ENCODE measurements at regions not wholly inside any gene's neighbourhood (a gene's known extent, or its start where the extent isn't known, plus 50 kb on each side); places are given as distances from the start of the nearest gene placed in this dataset.

DNA sequence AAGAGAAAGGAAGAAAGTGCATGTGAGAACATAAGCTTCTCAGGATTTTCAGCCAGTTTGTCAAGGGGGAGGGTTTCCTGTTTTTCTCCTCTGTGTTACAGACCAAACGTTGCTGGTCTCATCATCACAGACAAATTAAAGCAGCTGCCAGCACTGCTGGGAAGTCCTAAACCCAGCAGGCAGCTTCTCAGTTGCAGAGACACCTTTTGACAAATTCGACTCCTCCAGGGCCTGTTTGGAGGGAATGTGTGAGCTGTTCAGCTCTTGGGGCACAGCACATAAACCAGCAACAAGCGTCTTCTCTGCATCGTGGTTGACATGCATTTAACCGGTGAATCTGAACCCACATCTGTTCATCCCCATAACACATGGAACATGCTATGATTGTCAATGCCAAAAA is 454.6 kb upstream of the RUNX1 start:
- no peak overlapping the region for H3K4me3 ChIP-seq (replicated peaks in 1 of 3; ENCODE audit: insufficient read depth in 1 of 3, low read depth in 1 of 3, low read length in 3 of 3)
- dilution Hi-C loops (cut with MboI; ENCODE audit: extremely low pct_ligation_motif_present, low sequenced_read_pairs) (no loop called here), intact Hi-C loops (cut with micrococcal nuclease) (no loop called here)
- no peaks in the 10 kb centered on the region for H3K9me3 ChIP-seq (replicated peaks; ENCODE audit: control insufficient read depth, insufficient read depth, low read length)
- H2AFZ ChIP-seq (ENCODE audit: low read depth, low read length), result no peak overlapping the region
- DNase-seq (ENCODE audit: low read depth, low spot score) (peak; percentile 71), FAIRE-seq (peak; percentile 63)
- TF ChIP-seq JUN (IDR thresholded peaks at IDR 0.05; ENCODE audit: borderline replicate concordance, insufficient read depth, insufficient read length, low read depth) (no peak), POLR2A (IDR thresholded peaks at IDR 0.05; ENCODE audit: low read depth, low read length) (no peak), GATA2 (IDR thresholded peaks at IDR 0.05; ENCODE audit: insufficient read depth, insufficient read length, low read depth, low read length) (no peak), FOS (IDR thresholded peaks at IDR 0.05; ENCODE audit: borderline replicate concordance, insufficient read depth, low read length) (no peak), EZH2 (IDR thresholded peaks at IDR 0.05; ENCODE audit: borderline replicate concordance, low read depth, low read length, severe bottlenecking) (no peak), POLR2AphosphoS5 (IDR thresholded peaks at IDR 0.05; ENCODE audit: insufficient read depth, low read depth, low read length) (no peak), MYC (IDR thresholded peaks at IDR 0.05; ENCODE audit: low read depth, low read length) (no peak)
- TF ChIP-seq, protein P1, sequence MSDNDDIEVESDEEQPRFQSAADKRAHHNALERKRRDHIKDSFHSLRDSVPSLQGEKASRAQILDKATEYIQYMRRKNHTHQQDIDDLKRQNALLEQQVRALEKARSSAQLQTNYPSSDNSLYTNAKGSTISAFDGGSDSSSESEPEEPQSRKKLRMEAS (IDR thresholded peaks at IDR 0.05; ENCODE audit: insufficient read depth, insufficient read length), result no peak
- TF ChIP-seq, protein P2, sequence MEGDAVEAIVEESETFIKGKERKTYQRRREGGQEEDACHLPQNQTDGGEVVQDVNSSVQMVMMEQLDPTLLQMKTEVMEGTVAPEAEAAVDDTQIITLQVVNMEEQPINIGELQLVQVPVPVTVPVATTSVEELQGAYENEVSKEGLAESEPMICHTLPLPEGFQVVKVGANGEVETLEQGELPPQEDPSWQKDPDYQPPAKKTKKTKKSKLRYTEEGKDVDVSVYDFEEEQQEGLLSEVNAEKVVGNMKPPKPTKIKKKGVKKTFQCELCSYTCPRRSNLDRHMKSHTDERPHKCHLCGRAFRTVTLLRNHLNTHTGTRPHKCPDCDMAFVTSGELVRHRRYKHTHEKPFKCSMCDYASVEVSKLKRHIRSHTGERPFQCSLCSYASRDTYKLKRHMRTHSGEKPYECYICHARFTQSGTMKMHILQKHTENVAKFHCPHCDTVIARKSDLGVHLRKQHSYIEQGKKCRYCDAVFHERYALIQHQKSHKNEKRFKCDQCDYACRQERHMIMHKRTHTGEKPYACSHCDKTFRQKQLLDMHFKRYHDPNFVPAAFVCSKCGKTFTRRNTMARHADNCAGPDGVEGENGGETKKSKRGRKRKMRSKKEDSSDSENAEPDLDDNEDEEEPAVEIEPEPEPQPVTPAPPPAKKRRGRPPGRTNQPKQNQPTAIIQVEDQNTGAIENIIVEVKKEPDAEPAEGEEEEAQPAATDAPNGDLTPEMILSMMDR (IDR thresholded peaks at IDR 0.05; ENCODE audit: extremely low read depth in 1 of 2, insufficient read depth in 1 of 2, low read depth in 1 of 2, low read length in 2 of 2), result no peak
- no peaks in the 10 kb centered on the region for H4K20me1 ChIP-seq (replicated peaks; ENCODE audit: control insufficient read depth, extremely low read depth, insufficient read depth, low read length)
- no peaks in the 10 kb centered on the region for H3K79me2 ChIP-seq (ENCODE audit: control insufficient read depth, insufficient read depth, low read length)
- H3K9me1 ChIP-seq (replicated peaks; ENCODE audit: control insufficient read depth, extremely low read depth, insufficient read depth, low read length), result no peaks in the 10 kb centered on the region
- H3K36me3 ChIP-seq (ENCODE audit: control insufficient read depth in 2 of 2, extremely low read depth in 1 of 2, insufficient read depth in 2 of 2, low read length in 2 of 2), result no peaks in the 10 kb centered on the region
- no TSS peak for BruUV-seq (replicated peaks)
- H3K27me3 ChIP-seq (ENCODE audit: control insufficient read depth in 2 of 2, insufficient read depth in 2 of 2, low read length in 2 of 2), result peaks cover 8 to 18% of the 10 kb centered on the region in 2 experiments
- CTCF ChIA-PET, result interaction anchor here (1.0 to 2.2 kb wide), 4 partner anchors 17 to 336 kb away, joined by 3 to 5 read pairs (median 4); no protein-coding TSS in a partner anchor
- POLR2A ChIA-PET, result no interaction called here
- no peak overlapping the region for H3K9ac ChIP-seq (replicated peaks; ENCODE audit: extremely low read depth, insufficient read depth, low read length)
- H3K27ac ChIP-seq (ENCODE audit: insufficient read depth, low read depth, low read length), result no peak overlapping the region
- peaks cover 2% of the 10 kb centered on the region for H3K4me1 ChIP-seq (ENCODE audit: control insufficient read depth, extremely low read depth, insufficient read depth, low read length)
- H3K4me2 ChIP-seq (ENCODE audit: insufficient read depth, low read length), result no peak overlapping the region

All from endothelial cell of umbilical vein (primary cell).